ENCODE measurements at regions not wholly inside any gene's neighbourhood (a gene's known extent, or its start where the extent isn't known, plus 50 kb on each side); places are given as distances from the start of the nearest gene placed in this dataset.

GRCh38 chr2:136359121-136359965 is 241.4 kb upstream of the CXCR4 start:
- no peak for TF ChIP-seq CTCF (conservative IDR thresholded peaks at IDR 0.05)
- TF ChIP-seq EZH2 (IDR thresholded peaks at IDR 0.05; ENCODE audit: low read depth), result no peak
